A673 (cell line): ENCODE measurements at regions not wholly inside any gene's neighbourhood (a gene's known extent, or its start where the extent isn't known, plus 50 kb on each side); places are given as distances from the start of the nearest gene placed in this dataset.

Experiments used
- BruUV-seq: library from RNA; stranded (reverse); fragments of 400-500 nt; replicated peaks from 2 replicates; lab custom pipeline; 2021; lab: Mats Ljungman, UMichigan
- CTCF ChIA-PET: fragments of 300-600 bp; sonication (Branson Sonifier 250); formaldehyde crosslinking; loops from one replicate; lab custom pipeline; 2022; ENCODE audit warnings: antibody characterized with exemption; lab: Charles Lee
- POLR2A ChIA-PET: fragments of 300-600 bp; sonication (Branson Sonifier 250); formaldehyde crosslinking; loops from one replicate; lab custom pipeline; 2022; ENCODE audit warnings: antibody characterized with exemption; ENCODE audit not compliant: low non-redundant PET; lab: Charles Lee
- DNase-seq: peaks from one replicate; pipeline ENCODE4 v3.0.0-alpha.2; 2015; ENCODE audit warnings: low spot score
- H3K27ac ChIP-seq: fragments of 200-600 bp; sonication (generic); 2 replicates; pipeline ENCODE4 v1.5.1; 2016; ENCODE audit warnings: mixed run types, low read depth, mild to moderate bottlenecking, mixed read lengths, antibody characterized with exemption, low read length; ENCODE audit not compliant: poor library complexity, severe bottlenecking
- H3K27me3 ChIP-seq: fragments of 200-600 bp; sonication (generic); replicated peaks from 2 replicates; pipeline ENCODE4 v1.6.1; 2017; ENCODE audit warnings: mixed run types, low read depth, mild to moderate bottlenecking, mixed read lengths, antibody characterized with exemption, low read length; ENCODE audit not compliant: insufficient read depth, poor library complexity
- H3K36me3 ChIP-seq: fragments of 200-600 bp; sonication (generic); 2 replicates; pipeline ENCODE4 v1.6.1; 2016; ENCODE audit warnings: mixed run types, mild to moderate bottlenecking, mixed read lengths, antibody characterized with exemption, low read length; ENCODE audit not compliant: insufficient read depth, poor library complexity, severe bottlenecking
- H3K4me1 ChIP-seq: fragments of 200-600 bp; sonication (generic); 2 replicates; pipeline ENCODE4 v1.6.1; 2017; ENCODE audit warnings: mixed run types, mild to moderate bottlenecking, mixed read lengths, antibody characterized with exemption, low read length; ENCODE audit not compliant: insufficient read depth, poor library complexity, severe bottlenecking
- H3K4me3 ChIP-seq: fragments of 200-600 bp; sonication (generic); 2 replicates; pipeline ENCODE4 v1.5.1; 2016; ENCODE audit warnings: low read depth, mixed run types, mild to moderate bottlenecking, mixed read lengths, low read length; ENCODE audit not compliant: poor library complexity, severe bottlenecking
- H3K9me3 ChIP-seq: fragments of 200-600 bp; sonication (generic); 2 replicates; pipeline ENCODE4 v1.6.1; 2016; ENCODE audit warnings: mixed run types, low read depth, mild to moderate bottlenecking, mixed read lengths, antibody characterized with exemption, low read length; ENCODE audit not compliant: poor library complexity, severe bottlenecking
- EZH2 ChIP-seq: fragments of 200-600 bp; sonication (generic); IDR thresholded peaks from 2 replicates; pipeline ENCODE4 v1.6.1; 2017; ENCODE audit warnings: borderline replicate concordance, low read depth, mild to moderate bottlenecking, mixed read lengths, antibody characterized with exemption, low read length; ENCODE audit not compliant: poor library complexity, severe bottlenecking
- intact Hi-C: fragments of 100-400 bp; cut with micrococcal nuclease; formaldehyde crosslinking; loops from one replicate; pipeline ENCODE4 v1.10.0; 2022; ENCODE audit not compliant: unreplicated experiment
- TF ChIP-seq, protein P1 (sequence below): fragments of 300-800, 200-600 bp; sonication (generic); conservative IDR thresholded peaks from 2 replicates; pipeline ENCODE4 v1.5.1; 2017; ENCODE audit warnings: low read depth, mild to moderate bottlenecking, antibody characterized with exemption, low read length, moderate library complexity, mixed read lengths

- TF ChIP-seq, protein P1, sequence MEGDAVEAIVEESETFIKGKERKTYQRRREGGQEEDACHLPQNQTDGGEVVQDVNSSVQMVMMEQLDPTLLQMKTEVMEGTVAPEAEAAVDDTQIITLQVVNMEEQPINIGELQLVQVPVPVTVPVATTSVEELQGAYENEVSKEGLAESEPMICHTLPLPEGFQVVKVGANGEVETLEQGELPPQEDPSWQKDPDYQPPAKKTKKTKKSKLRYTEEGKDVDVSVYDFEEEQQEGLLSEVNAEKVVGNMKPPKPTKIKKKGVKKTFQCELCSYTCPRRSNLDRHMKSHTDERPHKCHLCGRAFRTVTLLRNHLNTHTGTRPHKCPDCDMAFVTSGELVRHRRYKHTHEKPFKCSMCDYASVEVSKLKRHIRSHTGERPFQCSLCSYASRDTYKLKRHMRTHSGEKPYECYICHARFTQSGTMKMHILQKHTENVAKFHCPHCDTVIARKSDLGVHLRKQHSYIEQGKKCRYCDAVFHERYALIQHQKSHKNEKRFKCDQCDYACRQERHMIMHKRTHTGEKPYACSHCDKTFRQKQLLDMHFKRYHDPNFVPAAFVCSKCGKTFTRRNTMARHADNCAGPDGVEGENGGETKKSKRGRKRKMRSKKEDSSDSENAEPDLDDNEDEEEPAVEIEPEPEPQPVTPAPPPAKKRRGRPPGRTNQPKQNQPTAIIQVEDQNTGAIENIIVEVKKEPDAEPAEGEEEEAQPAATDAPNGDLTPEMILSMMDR: no peak
- no peak for TF ChIP-seq EZH2
- no peaks in the 10 kb centered on the region for H3K36me3 ChIP-seq
- no peak for DNase-seq
- intact Hi-C loops: no loop called here
- H3K27me3 ChIP-seq: no peaks in the 10 kb centered on the region
- CTCF ChIA-PET: no interaction called here
- H3K9me3 ChIP-seq: no peaks in the 10 kb centered on the region
- POLR2A ChIA-PET: no interaction called here
- H3K27ac ChIP-seq: no peak overlapping the region
- no peaks in the 10 kb centered on the region for H3K4me1 ChIP-seq
- H3K4me3 ChIP-seq: no peak overlapping the region
- no TSS peak for BruUV-seq
Observed at GRCh38 chr5:158430166-158430797, 571.3 kb upstream of the CLINT1 start.

DNA sequence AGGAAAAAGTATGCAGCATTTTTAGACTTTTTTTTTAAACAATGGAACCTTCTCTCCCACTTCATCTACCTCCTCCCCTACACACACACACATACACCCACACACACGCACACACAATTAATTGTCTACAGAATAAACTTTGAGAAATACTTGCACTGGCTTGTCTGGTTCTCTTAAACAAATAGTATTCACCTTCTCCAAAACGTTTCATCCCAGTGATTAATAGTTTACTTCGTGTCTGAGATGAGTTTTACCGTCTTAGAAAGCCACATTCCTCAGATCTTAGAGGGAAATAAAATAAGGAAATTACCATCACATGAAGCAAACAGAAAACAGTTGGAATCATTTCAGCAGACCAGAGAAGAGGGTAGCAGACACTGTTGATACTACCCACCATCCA lies 570.6 kb upstream of the CLINT1 start:
- Histone ChIP-seq H3K36me3 (no peaks in the 10 kb centered on the region), H3K4me3 (no peak overlapping the region), H3K27me3 (no peaks in the 10 kb centered on the region), H3K4me1 (no peaks in the 10 kb centered on the region), H3K27ac (no peak overlapping the region), H3K9me3 (no peaks in the 10 kb centered on the region)
- no TSS peak for BruUV-seq
- ChIA-PET POLR2A (no interaction called here), CTCF (no interaction called here)
- no peak for DNase-seq
- intact Hi-C loops: no loop called here
- TF ChIP-seq EZH2: no peak
- TF ChIP-seq, protein P1: no peak

- H3K27ac ChIP-seq: no peak overlapping the region
- no peak for DNase-seq
- TF ChIP-seq, protein P1: no peak
- TF ChIP-seq EZH2: no peak
- ChIA-PET POLR2A (no interaction called here), CTCF (no interaction called here)
- BruUV-seq: no TSS peak
- H3K36me3 ChIP-seq: no peaks in the 10 kb centered on the region
- no peaks in the 10 kb centered on the region for H3K4me1 ChIP-seq
- no peaks in the 10 kb centered on the region for H3K27me3 ChIP-seq
- no peak overlapping the region for H3K4me3 ChIP-seq
- H3K9me3 ChIP-seq: no peaks in the 10 kb centered on the region
- intact Hi-C loops: no loop called here
Observed at GRCh38 chr5:158423623-158424200, 564.8 kb upstream of the CLINT1 start.
